Testis (tissue), 2 donors: ENCODE measurements at regions not wholly inside any gene's neighbourhood (a gene's known extent, or its start where the extent isn't known, plus 50 kb on each side); places are given as distances from the start of the nearest gene placed in this dataset.
A peak's percentile ranks its signal among the peaks of the same experiment; 100 is the strongest.
"Not testable (repeated sequence)": the region's sequence is repeated elsewhere in the genome, so short reads cannot be mapped to it uniquely, and the experiment has no call there.

ENCODE experiments used
- DNase-seq: peaks from one replicate; pipeline ENCODE4 v3.0.0-alpha.2; 2019
- H3K27ac ChIP-seq, 2 donors: fragments of 200-600 bp; sonication (generic); one replicate each; pipeline ENCODE4 v1.5.1; 2019
- H3K27me3 ChIP-seq: fragments of 200-600 bp; sonication (generic); one replicate; pipeline ENCODE4 v1.5.1; 2019
- H3K36me3 ChIP-seq: fragments of 200-600 bp; sonication (generic); one replicate; pipeline ENCODE4 v1.5.1; 2017; ENCODE audit warnings: low read depth; ENCODE audit errors: missing control alignments
- H3K4me1 ChIP-seq: fragments of 200-600 bp; sonication (generic); one replicate; pipeline ENCODE4 v1.5.1; 2019
- H3K4me3 ChIP-seq, 2 donors: fragments of 200-600 bp; sonication (generic); one replicate each; pipeline ENCODE4 v1.5.1; 2017 to 2019
- H3K9me3 ChIP-seq: fragments of 200-600 bp; sonication (generic); one replicate; pipeline ENCODE4 v1.5.1; 2017
- CTCF ChIP-seq, 3 experiments: fragments of 450-650 bp in 2 of 3; fragments of 200-600 bp in 1 of 3; sonication (generic) in 1 of 3; IDR thresholded peaks; one replicate each; pipeline ENCODE4 v1.5.1; 2016 to 2019; ENCODE audit warnings: antibody characterized with exemption in 3 of 3, mild to moderate bottlenecking in 2 of 3, moderate library complexity in 1 of 3
- POLR2A ChIP-seq: fragments of 450-650 bp; IDR thresholded peaks from one replicate; pipeline ENCODE4 v1.6.1; 2017; ENCODE audit warnings: antibody characterized with exemption, mild to moderate bottlenecking, moderate library complexity
- WGBS, 2 donors: methylation state at CpG; one replicate each; pipeline ENCODE4 v1.1.5; 2018; 5-methylcytosine and 5-hydroxymethylcytosine counted together
- intact Hi-C: fragments of 100-400 bp; cut with DNase I; formaldehyde crosslinking; loops from one replicate; pipeline ENCODE4 v1.15.1; 2023; ENCODE audit warnings: low total_unique reads

GRCh38 chr17:47066841-47067682, 88.0 kb upstream of the RPRML start:
- 1 to 2% methylated on average over 16 to 18 of the region's 18 CpGs for WGBS, 2 donors
- H3K36me3 ChIP-seq, result no peaks in the 10 kb centered on the region
- intact Hi-C loops, result no loop called here

GRCh38 chr17:47066095-47066494, 87.0 kb upstream of the RPRML start:
- Histone ChIP-seq H3K9me3 (no peaks in the 10 kb centered on the region), H3K4me1 (peaks cover 4% of the 10 kb centered on the region), H3K4me3 (no peak overlapping the region), H3K27ac (peak overlapping the region in 1 of 2 donors; percentile 79), H3K36me3 (no peaks in the 10 kb centered on the region), H3K27me3 (no peaks in the 10 kb centered on the region)
- no peak for TF ChIP-seq CTCF (IDR thresholded peaks at IDR 0.05)
- TF ChIP-seq POLR2A, result no peak
- DNase-seq, result no peak
- intact Hi-C loops, result no loop called here
- 36 to 44% methylated on average over 6 of the region's 6 CpGs for WGBS, 2 donors

More at GRCh38 chr17:47066841-47067682, 88.0 kb upstream of the RPRML start:
- Histone ChIP-seq H3K4me1 (peaks cover 4% of the 10 kb centered on the region), H3K27ac (peak overlapping the region; percentile 79), H3K4me3 (peak overlapping the region; percentile 73 to 76), H3K9me3 (no peaks in the 10 kb centered on the region), H3K27me3 (no peaks in the 10 kb centered on the region)
- no peak for TF ChIP-seq POLR2A
- peak in 1 of 3 experiments; percentile 5 for TF ChIP-seq CTCF (IDR thresholded peaks at IDR 0.05)
- peak; percentile 92 for DNase-seq

GRCh38 chr17:47064684-47065083, 85.6 kb upstream of the RPRML start:
- H3K4me3 ChIP-seq, result no peak overlapping the region
- no peaks in the 10 kb centered on the region for H3K27me3 ChIP-seq
- 96 to 97% methylated on average over 5 of the region's 5 CpGs for WGBS, 2 donors
- intact Hi-C loops, result no loop called here
- no peak for DNase-seq
- no peaks in the 10 kb centered on the region for H3K36me3 ChIP-seq
- TF ChIP-seq CTCF (IDR thresholded peaks at IDR 0.05), result no peak
- no peak for TF ChIP-seq POLR2A
- H3K27ac ChIP-seq, result no peak overlapping the region
- peaks cover 4% of the 10 kb centered on the region for H3K4me1 ChIP-seq
- H3K9me3 ChIP-seq, result no peaks in the 10 kb centered on the region

- H3K4me1 ChIP-seq, result peaks cover 4% of the 10 kb centered on the region
- DNase-seq, result no peak
- 89 to 93% methylated on average over 11 of the region's 11 CpGs for WGBS, 2 donors
Measured at GRCh38 chr17:47063475-47063874, 84.4 kb upstream of the RPRML start.

GRCh38 chr17:47062851-47063250, 83.8 kb upstream of the RPRML start:
- H3K4me3 ChIP-seq, H3K27me3 ChIP-seq, H3K36me3 ChIP-seq, DNase-seq, intact Hi-C loops, H3K9me3 ChIP-seq, H3K4me1 ChIP-seq, H3K27ac ChIP-seq: not testable (repeated sequence)
- WGBS, 2 donors, result 92 to 95% methylated on average over 5 of the region's 5 CpGs

More at GRCh38 chr17:47063475-47063874, 84.4 kb upstream of the RPRML start:
- Histone ChIP-seq H3K9me3 (no peaks in the 10 kb centered on the region), H3K27me3 (no peaks in the 10 kb centered on the region), H3K27ac (no peak overlapping the region), H3K36me3 (no peaks in the 10 kb centered on the region), H3K4me3 (no peak overlapping the region)
- intact Hi-C loops, result no loop called here
- TF ChIP-seq CTCF (IDR thresholded peaks at IDR 0.05) (no peak), POLR2A (no peak)

GRCh38 chr17:47060005-47060404, 81.0 kb upstream of the RPRML start:
- H3K9me3 ChIP-seq, intact Hi-C loops: not testable (repeated sequence)
- 89 to 91% methylated on average over 10 of the region's 10 CpGs for WGBS, 2 donors

More at GRCh38 chr17:47060005-47060404, 81.0 kb upstream of the RPRML start:
- not testable (repeated sequence) for DNase-seq, H3K4me1 ChIP-seq, H3K27ac ChIP-seq, H3K4me3 ChIP-seq, H3K27me3 ChIP-seq, H3K36me3 ChIP-seq
